ENCODE measurements at regions not wholly inside any gene's neighbourhood (a gene's known extent, or its start where the extent isn't known, plus 50 kb on each side); places are given as distances from the start of the nearest gene placed in this dataset.

GRCh38 chr12:75773377-75773776 is 258.2 kb downstream of the PHLDA1 start:
- TF ChIP-seq, protein P1, sequence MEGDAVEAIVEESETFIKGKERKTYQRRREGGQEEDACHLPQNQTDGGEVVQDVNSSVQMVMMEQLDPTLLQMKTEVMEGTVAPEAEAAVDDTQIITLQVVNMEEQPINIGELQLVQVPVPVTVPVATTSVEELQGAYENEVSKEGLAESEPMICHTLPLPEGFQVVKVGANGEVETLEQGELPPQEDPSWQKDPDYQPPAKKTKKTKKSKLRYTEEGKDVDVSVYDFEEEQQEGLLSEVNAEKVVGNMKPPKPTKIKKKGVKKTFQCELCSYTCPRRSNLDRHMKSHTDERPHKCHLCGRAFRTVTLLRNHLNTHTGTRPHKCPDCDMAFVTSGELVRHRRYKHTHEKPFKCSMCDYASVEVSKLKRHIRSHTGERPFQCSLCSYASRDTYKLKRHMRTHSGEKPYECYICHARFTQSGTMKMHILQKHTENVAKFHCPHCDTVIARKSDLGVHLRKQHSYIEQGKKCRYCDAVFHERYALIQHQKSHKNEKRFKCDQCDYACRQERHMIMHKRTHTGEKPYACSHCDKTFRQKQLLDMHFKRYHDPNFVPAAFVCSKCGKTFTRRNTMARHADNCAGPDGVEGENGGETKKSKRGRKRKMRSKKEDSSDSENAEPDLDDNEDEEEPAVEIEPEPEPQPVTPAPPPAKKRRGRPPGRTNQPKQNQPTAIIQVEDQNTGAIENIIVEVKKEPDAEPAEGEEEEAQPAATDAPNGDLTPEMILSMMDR (IDR thresholded peaks at IDR 0.05) = no peak
- TF ChIP-seq POLR2A (IDR thresholded peaks at IDR 0.05) = no peak

Measured in body of pancreas (tissue), 4 donors.